Ovary (tissue), 3 donors: ENCODE measurements at regions not wholly inside any gene's neighbourhood (a gene's known extent, or its start where the extent isn't known, plus 50 kb on each side); places are given as distances from the start of the nearest gene placed in this dataset.

Source experiments
- POLR2A ChIP-seq: fragments of 450-650 bp; IDR thresholded peaks from one replicate; pipeline ENCODE4 v1.6.1; 2017; ENCODE audit warnings: antibody characterized with exemption, mild to moderate bottlenecking, moderate library complexity
- TF ChIP-seq, protein P1 (sequence below), 3 donors: fragments of 450-650 bp in 2 of 3; fragments of 200-600 bp in 1 of 3; IDR thresholded peaks; one replicate each; pipeline versions ENCODE4 v1.5.1 to v1.8.0; 2016 to 2022; ENCODE audit warnings: antibody characterized with exemption in 3 of 3, mild to moderate bottlenecking in 1 of 3
- donor health status: DM: no; HTN: no; CAD: no.

DNA sequence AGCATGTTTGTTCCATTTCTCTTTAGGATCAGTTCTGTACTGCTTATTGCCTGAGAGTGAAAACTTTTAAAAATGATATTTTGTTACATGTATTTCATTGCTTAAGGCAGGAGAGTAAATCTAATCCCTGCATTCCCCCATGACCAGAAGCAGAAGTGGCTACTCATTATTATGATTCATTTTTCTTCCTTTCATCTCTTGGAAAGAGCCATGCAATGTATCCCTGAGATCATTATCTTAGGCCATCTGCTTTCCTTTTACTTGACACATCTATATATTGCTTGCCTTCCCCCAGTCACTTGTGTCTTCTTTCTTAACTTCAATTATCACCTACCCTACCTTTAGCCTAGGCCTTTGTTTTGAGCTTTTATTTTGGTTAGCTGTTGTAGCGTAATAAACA is 430.4 kb upstream of the CHRM3 start:
- TF ChIP-seq, protein P1, sequence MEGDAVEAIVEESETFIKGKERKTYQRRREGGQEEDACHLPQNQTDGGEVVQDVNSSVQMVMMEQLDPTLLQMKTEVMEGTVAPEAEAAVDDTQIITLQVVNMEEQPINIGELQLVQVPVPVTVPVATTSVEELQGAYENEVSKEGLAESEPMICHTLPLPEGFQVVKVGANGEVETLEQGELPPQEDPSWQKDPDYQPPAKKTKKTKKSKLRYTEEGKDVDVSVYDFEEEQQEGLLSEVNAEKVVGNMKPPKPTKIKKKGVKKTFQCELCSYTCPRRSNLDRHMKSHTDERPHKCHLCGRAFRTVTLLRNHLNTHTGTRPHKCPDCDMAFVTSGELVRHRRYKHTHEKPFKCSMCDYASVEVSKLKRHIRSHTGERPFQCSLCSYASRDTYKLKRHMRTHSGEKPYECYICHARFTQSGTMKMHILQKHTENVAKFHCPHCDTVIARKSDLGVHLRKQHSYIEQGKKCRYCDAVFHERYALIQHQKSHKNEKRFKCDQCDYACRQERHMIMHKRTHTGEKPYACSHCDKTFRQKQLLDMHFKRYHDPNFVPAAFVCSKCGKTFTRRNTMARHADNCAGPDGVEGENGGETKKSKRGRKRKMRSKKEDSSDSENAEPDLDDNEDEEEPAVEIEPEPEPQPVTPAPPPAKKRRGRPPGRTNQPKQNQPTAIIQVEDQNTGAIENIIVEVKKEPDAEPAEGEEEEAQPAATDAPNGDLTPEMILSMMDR (IDR thresholded peaks at IDR 0.05), result no peak
- no peak for TF ChIP-seq POLR2A
